ENCODE measurements at regions not wholly inside any gene's neighbourhood (a gene's known extent, or its start where the extent isn't known, plus 50 kb on each side); places are given as distances from the start of the nearest gene placed in this dataset.

DNA sequence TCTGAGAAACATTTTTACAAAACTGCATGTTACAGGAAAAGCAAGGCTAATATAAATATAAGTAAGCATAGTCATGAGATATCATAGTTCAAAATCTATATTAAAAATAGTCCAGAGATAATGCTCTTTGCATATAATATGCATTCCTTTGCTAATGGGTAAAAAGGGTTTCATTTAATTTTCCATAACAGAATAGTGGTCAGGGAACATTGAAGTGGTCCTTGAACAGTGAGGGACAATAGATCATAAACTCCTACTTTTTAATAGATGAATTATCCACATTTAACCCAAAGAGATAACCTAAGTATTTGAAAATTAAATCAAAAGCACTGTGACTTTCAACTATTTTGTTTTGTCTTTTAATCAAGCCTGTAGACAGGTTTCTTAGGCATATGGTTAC, 243.1 kb upstream of the ADGRB3 start:
- no peaks in the 10 kb centered on the region for H3K27me3 ChIP-seq (replicated peaks; ENCODE audit: control insufficient read depth, insufficient read depth, low read length)
- no peaks in the 10 kb centered on the region for H3K36me3 ChIP-seq (ENCODE audit: control insufficient read depth, insufficient read depth, low read length)
- H3K4me3 ChIP-seq (replicated peaks; ENCODE audit: low read depth, low read length): no peak overlapping the region
- TF ChIP-seq, protein P1, sequence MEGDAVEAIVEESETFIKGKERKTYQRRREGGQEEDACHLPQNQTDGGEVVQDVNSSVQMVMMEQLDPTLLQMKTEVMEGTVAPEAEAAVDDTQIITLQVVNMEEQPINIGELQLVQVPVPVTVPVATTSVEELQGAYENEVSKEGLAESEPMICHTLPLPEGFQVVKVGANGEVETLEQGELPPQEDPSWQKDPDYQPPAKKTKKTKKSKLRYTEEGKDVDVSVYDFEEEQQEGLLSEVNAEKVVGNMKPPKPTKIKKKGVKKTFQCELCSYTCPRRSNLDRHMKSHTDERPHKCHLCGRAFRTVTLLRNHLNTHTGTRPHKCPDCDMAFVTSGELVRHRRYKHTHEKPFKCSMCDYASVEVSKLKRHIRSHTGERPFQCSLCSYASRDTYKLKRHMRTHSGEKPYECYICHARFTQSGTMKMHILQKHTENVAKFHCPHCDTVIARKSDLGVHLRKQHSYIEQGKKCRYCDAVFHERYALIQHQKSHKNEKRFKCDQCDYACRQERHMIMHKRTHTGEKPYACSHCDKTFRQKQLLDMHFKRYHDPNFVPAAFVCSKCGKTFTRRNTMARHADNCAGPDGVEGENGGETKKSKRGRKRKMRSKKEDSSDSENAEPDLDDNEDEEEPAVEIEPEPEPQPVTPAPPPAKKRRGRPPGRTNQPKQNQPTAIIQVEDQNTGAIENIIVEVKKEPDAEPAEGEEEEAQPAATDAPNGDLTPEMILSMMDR (IDR thresholded peaks at IDR 0.05; ENCODE audit: insufficient read depth, low read length, poor library complexity, severe bottlenecking): no peak
- DNase-seq (ENCODE audit: extremely low read depth, insufficient read length): no peak

DNA sequence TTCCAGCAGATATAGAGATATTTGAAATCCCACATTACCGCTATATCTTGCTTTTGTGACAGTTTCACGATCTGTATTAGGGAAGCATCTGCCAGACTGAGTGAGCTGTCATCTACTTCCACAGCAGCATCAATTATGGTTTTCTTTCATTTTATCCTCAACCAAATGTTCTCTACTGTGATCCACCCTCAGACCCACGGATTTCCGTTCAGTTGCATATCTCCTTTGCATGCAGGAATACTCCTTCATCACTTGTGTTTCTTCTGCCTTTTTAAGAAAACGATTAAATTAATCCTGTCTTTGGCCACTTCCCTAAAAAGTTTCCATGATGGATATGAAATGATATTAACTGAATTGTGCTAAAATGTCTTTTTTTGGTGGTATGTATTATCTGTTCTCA, 262.1 kb upstream of the ADGRB3 start:
- Histone ChIP-seq H3K36me3 (ENCODE audit: control insufficient read depth, insufficient read depth, low read length) (no peaks in the 10 kb centered on the region), H3K4me3 (replicated peaks; ENCODE audit: low read depth, low read length) (no peak overlapping the region), H3K27me3 (replicated peaks; ENCODE audit: control insufficient read depth, insufficient read depth, low read length) (no peaks in the 10 kb centered on the region)
- no peak for DNase-seq (ENCODE audit: extremely low read depth, insufficient read length)
- TF ChIP-seq, protein P1 (IDR thresholded peaks at IDR 0.05; ENCODE audit: insufficient read depth, low read length, poor library complexity, severe bottlenecking): no peak

DNA sequence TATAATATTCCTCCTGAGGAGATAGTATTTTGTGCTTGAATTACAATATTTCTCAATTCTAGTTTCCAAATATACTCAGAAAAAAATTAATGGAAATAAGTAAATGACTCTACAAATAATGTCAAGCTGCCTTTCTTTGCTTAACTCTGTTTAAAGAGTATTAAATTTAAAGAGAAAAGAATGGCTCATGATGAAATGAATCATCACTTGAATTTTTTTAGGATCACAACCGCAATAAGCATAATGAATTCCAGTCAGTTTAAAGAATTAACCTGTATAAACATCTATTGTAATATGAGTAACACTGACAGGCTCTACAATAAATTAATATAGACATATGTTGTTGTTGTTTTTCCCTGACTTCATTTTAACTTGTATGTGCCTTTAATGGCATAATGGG, 266.2 kb upstream of the ADGRB3 start:
- TF ChIP-seq, protein P1 (IDR thresholded peaks at IDR 0.05; ENCODE audit: insufficient read depth, low read length, poor library complexity, severe bottlenecking): no peak
- no peak overlapping the region for H3K4me3 ChIP-seq (replicated peaks; ENCODE audit: low read depth, low read length)
- DNase-seq (ENCODE audit: extremely low read depth, insufficient read length): no peak
- no peaks in the 10 kb centered on the region for H3K27me3 ChIP-seq (replicated peaks; ENCODE audit: control insufficient read depth, insufficient read depth, low read length)
- no peaks in the 10 kb centered on the region for H3K36me3 ChIP-seq (ENCODE audit: control insufficient read depth, insufficient read depth, low read length)

DNA sequence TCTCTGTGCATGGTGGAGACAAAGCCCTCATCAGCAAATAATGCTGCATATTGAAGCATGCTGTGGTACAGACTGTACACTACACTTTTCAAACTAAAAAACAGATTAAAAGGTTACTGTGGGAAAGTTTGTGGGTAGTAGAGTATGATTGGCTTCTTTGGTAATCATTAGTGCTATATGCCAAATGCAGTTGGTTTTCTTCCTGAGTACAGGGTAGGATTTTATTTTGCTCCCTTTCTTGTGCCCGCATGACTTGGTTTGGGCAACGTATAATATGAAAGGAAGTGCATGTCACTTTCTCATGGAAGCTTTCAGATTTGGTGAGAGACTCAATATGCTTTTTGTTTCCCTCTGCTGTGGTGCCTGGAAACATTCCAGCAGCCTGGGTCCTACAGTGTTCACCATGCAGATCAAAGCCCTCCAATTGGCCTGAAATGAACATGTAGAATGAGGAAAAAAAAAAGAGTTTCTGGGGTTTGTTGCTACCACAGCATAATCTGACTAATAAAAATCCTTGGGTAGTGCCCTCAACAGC, 270.7 kb upstream of the ADGRB3 start:
- no peak for DNase-seq (ENCODE audit: extremely low read depth, insufficient read length)
- H3K27me3 ChIP-seq (replicated peaks; ENCODE audit: control insufficient read depth, insufficient read depth, low read length): no peaks in the 10 kb centered on the region
- no peaks in the 10 kb centered on the region for H3K36me3 ChIP-seq (ENCODE audit: control insufficient read depth, insufficient read depth, low read length)
- TF ChIP-seq, protein P1 (IDR thresholded peaks at IDR 0.05; ENCODE audit: insufficient read depth, low read length, poor library complexity, severe bottlenecking): no peak
- H3K4me3 ChIP-seq (replicated peaks; ENCODE audit: low read depth, low read length): no peak overlapping the region

DNA sequence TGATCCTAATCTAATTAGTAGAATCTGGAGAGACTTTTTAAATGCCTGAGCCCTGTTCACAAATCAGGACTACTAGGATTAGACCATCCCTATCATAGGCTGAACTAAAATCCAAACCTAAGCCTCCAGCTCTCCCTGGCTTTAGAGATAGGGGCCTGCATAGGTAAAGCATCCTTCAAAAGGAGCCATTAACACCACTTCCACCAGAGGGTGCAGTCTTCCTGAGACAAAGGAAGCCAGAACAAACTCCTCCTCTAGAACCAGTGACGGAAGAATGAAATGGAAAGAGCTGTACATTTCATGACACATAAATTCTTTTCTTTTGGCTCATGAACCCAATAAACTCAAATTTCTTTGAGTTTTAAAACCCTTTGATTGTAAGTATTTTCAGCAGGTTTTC, 291.2 kb upstream of the ADGRB3 start:
- H3K27me3 ChIP-seq (replicated peaks; ENCODE audit: control insufficient read depth, insufficient read depth, low read length): no peaks in the 10 kb centered on the region
- H3K4me3 ChIP-seq (replicated peaks; ENCODE audit: low read depth, low read length): no peak overlapping the region
- TF ChIP-seq, protein P1 (IDR thresholded peaks at IDR 0.05; ENCODE audit: insufficient read depth, low read length, poor library complexity, severe bottlenecking): peak; percentile 42
- no peaks in the 10 kb centered on the region for H3K36me3 ChIP-seq (ENCODE audit: control insufficient read depth, insufficient read depth, low read length)
- DNase-seq (ENCODE audit: extremely low read depth, insufficient read length): no peak

DNA sequence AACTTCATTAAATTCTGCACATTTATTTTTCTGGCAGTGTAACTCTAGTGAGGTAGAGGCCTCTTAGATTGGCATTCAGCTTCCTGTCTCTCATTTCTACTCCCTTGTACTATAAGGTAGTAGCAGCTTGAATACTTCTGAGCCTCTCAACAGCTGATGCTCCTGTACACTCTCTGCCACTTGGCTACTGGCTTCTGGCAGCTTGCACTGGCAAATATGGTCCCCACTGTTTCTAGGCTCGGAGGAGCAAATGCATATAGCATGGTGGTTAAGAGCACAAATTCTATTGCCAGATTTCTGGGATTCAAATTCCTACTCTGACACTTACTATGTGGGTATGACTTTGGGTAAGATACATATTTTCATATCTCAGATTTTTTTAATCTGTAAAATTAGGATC, 292.8 kb upstream of the ADGRB3 start:
- Histone ChIP-seq H3K27me3 (replicated peaks; ENCODE audit: control insufficient read depth, insufficient read depth, low read length) (no peaks in the 10 kb centered on the region), H3K4me3 (replicated peaks; ENCODE audit: low read depth, low read length) (no peak overlapping the region), H3K36me3 (ENCODE audit: control insufficient read depth, insufficient read depth, low read length) (no peaks in the 10 kb centered on the region)
- DNase-seq (ENCODE audit: extremely low read depth, insufficient read length): no peak
- TF ChIP-seq, protein P1 (IDR thresholded peaks at IDR 0.05; ENCODE audit: insufficient read depth, low read length, poor library complexity, severe bottlenecking): no peak
